ENCODE measurements at regions not wholly inside any gene's neighbourhood (a gene's known extent, or its start where the extent isn't known, plus 50 kb on each side); places are given as distances from the start of the nearest gene placed in this dataset.

- TF ChIP-seq CTCF (IDR thresholded peaks at IDR 0.05; ENCODE audit: insufficient read depth, low read length, missing control alignments): no peak
- no peak overlapping the region for H3K4me3 ChIP-seq (ENCODE audit: low read depth, low read length)
- no peak for DNase-seq (ENCODE audit: low read depth, low spot score)
- CTCF ChIA-PET: no interaction called here
- POLR2A ChIA-PET: no interaction called here
Measured at GRCh38 chr5:91797576-91797975, 414.5 kb upstream of the ARRDC3 start.

- TF ChIP-seq CTCF (IDR thresholded peaks at IDR 0.05; ENCODE audit: insufficient read depth, low read length, missing control alignments): no peak
- DNase-seq (ENCODE audit: low read depth, low spot score): no peak
- ChIA-PET POLR2A (no interaction called here), CTCF (no interaction called here)
- no peak overlapping the region for H3K4me3 ChIP-seq (ENCODE audit: low read depth, low read length)
Measured at GRCh38 chr5:91794856-91795548, 411.9 kb upstream of the ARRDC3 start.

- ChIA-PET POLR2A (no interaction called here), CTCF (no interaction called here)
- no peak for TF ChIP-seq CTCF (IDR thresholded peaks at IDR 0.05; ENCODE audit: insufficient read depth, low read length, missing control alignments)
- no peak for DNase-seq (ENCODE audit: low read depth, low spot score)
- H3K4me3 ChIP-seq (ENCODE audit: low read depth, low read length): no peak overlapping the region
Measured at GRCh38 chr5:91794455-91794854, 411.3 kb upstream of the ARRDC3 start.

GRCh38 chr5:91787718-91788117 lies 404.6 kb upstream of the ARRDC3 start:
- POLR2A ChIA-PET: no interaction called here
- H3K4me3 ChIP-seq (ENCODE audit: low read depth, low read length): no peak overlapping the region
- DNase-seq (ENCODE audit: low read depth, low spot score): no peak
- no peak for TF ChIP-seq CTCF (IDR thresholded peaks at IDR 0.05; ENCODE audit: insufficient read depth, low read length, missing control alignments)
- CTCF ChIA-PET: no interaction called here

- ChIA-PET POLR2A (no interaction called here), CTCF (no interaction called here)
- no peak for TF ChIP-seq CTCF (IDR thresholded peaks at IDR 0.05; ENCODE audit: insufficient read depth, low read length, missing control alignments)
- no peak for DNase-seq (ENCODE audit: low read depth, low spot score)
- H3K4me3 ChIP-seq (ENCODE audit: low read depth, low read length): no peak overlapping the region
Measured at GRCh38 chr5:91777671-91778070, 394.6 kb upstream of the ARRDC3 start.

- ChIA-PET CTCF (no interaction called here), POLR2A (no interaction called here)
- no peak for TF ChIP-seq CTCF (IDR thresholded peaks at IDR 0.05; ENCODE audit: insufficient read depth, low read length, missing control alignments)
- no peak overlapping the region for H3K4me3 ChIP-seq (ENCODE audit: low read depth, low read length)
- no peak for DNase-seq (ENCODE audit: low read depth, low spot score)
Measured at GRCh38 chr5:91776249-91776648, 393.1 kb upstream of the ARRDC3 start.

Measured in AG04449 (cell line).